ENCODE measurements at regions not wholly inside any gene's neighbourhood (a gene's known extent, or its start where the extent isn't known, plus 50 kb on each side); places are given as distances from the start of the nearest gene placed in this dataset.
"Not testable (repeated sequence)": the region's sequence is repeated elsewhere in the genome, so short reads cannot be mapped to it uniquely, and the experiment has no call there.

GRCh38 chr4:12929784-12930183 is 554.4 kb downstream of the RAB28 start:
- DNase-seq: no peak

- no peak for DNase-seq
Observed at GRCh38 chr4:12928751-12929150, 555.4 kb downstream of the RAB28 start.

DNA sequence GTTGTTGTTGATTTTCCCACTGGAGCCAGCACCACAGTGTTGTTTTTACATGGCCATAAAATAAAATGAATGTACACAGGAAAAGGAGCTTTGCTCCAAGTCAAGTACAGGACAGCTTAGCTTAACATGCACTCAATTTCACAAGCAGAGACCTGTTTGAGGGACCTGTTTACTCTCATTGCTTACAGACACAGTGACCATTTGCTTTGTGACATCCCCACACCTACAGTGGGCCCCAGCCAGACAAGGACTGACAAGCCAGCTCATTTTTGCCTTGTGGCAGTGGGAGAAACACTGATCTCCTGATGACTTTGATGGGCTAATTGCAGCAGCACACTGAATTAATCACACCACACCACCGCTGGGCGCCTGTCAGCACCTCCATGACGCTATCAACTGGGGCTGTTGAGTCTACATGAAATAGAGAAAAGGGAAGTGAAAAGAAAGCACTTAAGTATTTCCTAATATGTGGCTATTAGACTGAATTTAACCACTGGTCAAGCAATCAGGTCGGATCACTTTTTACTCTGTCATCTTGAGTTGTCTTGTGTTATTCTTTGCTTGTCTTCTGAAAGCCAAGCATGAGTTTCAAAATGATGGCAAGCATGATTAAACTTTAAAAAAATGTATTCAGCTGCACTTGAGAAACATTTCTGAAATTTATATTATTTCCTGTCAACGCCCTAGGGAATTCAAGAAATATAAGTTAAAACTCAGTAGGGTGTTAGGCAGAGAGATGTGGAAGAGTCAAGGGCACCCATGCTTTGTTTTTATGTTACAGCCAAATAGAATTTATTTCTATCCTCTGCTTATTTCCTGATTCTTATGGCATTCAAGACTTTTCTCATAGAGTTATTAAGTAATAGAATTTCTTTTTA is 557.7 kb downstream of the RAB28 start:
- DNase-seq: no peak

DNA sequence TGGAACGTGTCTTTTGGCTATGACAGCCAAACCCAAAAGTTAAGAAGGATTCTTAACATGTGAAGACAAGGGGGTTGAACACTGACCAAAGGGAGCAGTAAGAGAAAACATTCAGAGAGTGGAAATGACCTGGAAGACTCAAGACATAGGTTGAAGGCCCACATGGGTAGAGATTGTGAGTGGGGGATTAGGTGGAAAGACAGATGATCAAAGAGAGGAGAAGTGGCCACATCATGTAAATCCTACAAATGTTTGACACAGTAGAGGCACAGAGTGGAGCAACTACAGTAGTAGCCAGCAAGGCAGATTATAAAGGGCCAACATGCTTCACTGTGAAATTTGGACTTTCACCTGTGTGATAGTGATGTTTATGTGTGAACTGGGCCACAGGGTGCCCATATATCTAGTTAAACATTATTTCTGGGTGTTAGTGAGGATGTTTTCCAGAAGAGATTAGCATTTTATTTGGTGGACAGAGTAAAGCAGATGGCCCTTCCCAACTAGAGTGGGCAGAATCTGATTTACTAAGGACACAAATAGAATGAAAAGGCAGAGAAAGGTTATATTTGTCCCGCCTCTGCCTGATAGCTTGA is 559.3 kb downstream of the RAB28 start:
- no peak for DNase-seq

DNA sequence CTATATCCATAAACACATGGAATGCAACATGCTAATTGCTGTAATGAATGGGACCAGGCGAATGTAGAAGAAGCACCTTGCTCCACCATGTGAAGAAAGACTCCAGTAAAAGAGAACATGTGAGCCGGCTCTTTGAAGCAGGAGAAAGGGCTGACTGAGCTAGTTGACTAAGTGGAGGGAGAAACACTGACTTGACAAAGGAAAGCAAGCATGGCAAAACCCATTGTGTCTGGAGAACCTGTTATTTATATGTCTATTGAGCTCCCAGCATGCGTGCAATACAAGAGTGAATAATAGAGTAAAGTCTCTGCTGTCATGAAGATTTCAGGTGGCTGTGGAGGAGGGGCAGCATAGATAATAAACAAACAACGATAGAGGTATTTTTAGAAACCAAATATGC is 559.9 kb downstream of the RAB28 start:
- no peak for DNase-seq

GRCh38 chr4:12912896-12913418 is 571.2 kb downstream of the RAB28 start:
- DNase-seq: no peak

- DNase-seq: no peak
Observed at GRCh38 chr4:12911750-12912358, 572.3 kb downstream of the RAB28 start.

DNA sequence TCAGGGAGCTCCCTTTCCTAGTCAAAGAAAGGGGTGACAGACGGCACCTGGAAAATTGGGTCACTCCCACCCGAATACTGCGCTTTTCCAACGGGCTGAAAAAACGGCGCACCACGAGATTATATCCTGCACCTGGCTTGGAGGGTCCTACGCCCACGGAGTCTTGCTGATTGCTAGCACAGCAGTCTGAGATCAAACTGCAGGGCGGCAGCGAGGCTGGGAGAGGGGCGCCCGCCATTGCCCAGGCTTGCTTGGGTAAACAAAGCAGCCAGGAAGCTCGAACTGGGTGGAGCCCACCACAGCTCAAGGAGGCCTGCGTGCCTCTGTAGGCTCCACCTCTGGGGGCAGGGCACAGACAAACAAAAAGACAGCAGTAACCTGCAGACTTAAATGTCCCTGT is 580.5 kb downstream of the RAB28 start:
- DNase-seq: not testable (repeated sequence)

GRCh38 chr4:12902735-12903134 is 581.4 kb downstream of the RAB28 start:
- no peak for DNase-seq

DNA sequence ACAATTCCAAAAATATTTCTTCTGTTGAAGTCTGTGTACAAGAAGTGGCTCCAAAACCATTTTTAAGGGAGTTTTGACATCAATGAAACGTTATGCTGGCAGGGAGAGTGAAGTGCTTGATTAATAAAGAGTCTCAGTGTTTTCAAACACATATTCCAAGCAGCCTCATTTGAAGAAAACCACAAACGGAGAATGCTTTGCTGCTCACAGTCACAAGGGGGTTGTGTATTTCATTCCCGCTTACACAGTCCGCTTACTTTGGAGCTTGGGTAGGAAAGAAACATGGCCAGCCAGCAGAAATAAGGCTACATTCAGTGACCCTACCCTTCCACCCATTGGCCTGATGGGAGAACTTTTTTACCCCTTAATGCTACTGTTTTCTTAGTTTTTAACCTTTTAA is 586.2 kb downstream of the RAB28 start:
- DNase-seq: no peak

DNA sequence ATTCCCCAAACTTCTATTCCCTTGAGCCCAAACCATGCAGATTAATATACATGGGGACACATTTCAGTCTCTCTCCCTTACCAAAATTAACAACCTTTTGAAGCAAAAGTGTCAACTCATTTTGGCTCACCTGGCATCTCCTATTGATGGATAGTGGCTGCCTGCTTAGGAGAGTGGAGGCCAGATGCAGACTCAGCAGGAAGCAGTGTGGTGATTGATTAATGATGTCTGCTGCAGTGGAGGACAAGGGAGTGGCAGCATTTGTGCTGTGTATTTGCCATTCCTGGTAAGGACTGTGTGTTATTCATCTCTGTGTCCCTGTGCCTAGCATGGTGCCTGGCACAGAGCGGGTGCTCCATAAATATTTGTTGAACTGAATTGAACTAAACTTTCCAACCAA is 590.1 kb downstream of the RAB28 start:
- DNase-seq: no peak

DNA sequence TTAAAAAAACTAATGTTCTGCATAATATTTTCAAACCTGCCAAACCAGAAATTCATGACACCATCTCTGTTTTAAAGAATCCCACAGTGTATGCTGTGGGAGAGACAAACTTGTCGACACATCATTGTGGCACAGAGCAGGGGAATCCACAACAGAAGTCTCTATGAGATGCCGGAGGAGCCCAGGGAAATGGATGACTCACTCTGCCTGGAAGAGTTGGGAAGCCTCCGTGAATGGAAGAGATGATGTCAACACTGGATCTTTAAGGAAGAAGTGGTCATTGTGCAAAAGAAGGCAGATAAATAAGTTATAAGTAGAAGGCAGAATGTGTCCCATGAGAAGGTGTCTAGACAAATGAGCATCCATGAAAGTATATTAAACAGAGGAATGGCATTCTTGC is 595.1 kb downstream of the RAB28 start:
- DNase-seq: peak; percentile 22

DNA sequence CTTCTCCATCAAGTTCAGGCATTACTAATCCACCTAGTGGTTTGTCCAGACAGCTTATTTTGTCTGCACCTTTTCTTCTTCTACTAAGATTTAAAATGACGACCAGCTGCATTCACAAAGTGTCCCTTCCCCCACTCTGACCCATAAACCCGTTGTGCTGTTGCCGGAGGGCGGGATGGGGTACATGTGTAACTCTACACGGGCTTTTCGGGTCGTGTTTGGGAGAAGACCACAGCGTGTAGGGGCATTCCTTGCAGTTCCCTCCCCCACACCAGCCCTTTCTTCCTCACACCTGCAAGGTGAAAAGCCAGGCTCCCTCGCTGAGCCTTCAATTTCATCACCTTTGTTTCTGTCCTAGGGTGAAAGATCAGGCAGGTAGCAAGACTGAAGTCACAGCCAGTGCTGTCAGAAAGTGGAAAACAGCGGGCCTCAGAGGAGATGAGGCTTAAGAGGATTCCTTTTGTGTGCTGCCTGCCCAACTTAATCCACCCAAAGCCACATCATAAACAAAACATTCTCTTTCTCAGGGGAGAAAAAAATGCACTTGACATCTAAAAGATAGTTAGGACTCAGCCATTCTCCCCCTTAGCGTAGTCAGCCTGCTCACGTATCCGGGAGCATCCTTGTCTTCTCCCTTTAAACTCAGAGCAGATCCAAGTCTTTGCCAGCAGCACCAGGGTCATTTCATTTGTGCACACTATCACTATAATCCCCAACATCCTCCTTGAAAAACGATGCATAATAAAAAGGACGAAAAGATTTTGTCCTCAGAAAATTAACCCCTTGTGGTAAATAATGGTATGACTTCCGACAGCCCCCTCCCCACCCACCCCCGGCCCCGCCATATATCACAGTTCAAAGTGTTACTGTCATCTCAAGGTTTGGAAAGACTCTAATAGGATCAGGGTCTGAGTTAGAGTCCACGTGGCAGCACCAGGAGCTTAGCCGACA is 599.0 kb downstream of the RAB28 start:
- DNase-seq: no peak

DNA sequence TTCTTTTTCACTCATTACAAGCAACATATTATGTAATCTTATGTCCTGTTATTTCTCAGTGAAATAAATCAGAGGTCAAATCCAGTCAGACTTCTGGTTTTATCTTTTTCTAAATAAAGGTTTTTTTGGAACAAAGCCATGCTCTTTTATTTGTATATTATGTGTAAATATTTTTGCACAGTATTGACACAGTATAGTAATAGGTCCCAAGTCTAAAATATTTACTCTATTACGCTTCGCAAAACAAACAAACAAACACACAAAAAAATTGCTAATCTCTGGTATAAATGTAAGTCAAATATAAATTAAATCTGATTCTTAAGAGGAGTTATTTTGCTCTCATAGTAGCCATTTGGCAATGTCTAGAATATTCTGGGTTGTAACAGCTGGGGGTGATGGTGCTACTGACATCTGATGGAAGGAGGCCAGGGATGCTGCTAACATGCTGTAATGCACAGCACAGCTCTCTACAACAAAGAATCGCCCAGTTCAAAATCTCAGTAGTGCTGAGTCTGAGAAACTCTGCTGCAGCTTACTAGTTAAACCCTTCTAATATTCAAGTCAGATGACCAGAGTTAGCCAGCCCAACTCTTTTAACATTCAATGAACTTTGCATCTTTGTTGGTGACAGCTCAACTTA is 602.1 kb downstream of the RAB28 start:
- DNase-seq: no peak

DNA sequence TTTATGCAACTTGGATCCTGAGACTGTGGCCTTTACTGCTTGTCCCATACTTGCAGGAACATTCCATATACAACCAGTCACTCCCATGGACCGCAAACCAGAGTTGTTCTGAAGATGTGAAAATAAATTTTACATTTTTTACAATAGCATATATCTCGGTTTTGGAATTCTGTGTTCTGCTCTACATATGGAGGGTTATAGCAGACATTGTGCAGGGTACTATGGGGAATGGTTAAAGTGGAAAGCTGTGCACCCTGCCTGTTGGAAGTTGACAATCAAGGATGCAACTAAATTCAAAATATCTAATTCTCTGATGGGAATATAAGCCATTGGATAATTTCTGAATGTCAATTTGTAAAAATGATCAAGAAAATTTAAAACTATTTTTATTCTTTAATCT is 603.3 kb downstream of the RAB28 start:
- no peak for DNase-seq

DNA sequence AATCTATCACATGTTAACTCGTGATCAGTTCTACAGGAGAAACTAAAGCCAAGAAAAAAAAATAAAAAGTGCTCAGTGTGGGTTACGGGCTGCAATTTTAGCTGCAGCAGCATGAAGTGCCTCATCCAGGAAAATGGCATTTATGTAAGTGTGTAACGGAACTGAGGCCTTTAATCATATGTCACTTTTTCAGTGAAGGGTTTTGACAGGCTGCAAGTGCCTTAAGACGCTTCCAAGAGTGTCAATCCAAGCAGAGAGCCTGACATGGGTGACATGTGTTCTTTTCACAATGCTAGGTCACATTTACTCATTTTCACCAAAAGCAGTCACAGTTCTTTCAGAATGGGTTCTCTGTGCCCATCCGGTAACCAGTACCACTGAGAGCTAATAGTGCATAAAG is 604.6 kb downstream of the RAB28 start:
- no peak for DNase-seq

GRCh38 chr4:12875640-12876243 is 608.4 kb downstream of the RAB28 start:
- no peak for DNase-seq

DNA sequence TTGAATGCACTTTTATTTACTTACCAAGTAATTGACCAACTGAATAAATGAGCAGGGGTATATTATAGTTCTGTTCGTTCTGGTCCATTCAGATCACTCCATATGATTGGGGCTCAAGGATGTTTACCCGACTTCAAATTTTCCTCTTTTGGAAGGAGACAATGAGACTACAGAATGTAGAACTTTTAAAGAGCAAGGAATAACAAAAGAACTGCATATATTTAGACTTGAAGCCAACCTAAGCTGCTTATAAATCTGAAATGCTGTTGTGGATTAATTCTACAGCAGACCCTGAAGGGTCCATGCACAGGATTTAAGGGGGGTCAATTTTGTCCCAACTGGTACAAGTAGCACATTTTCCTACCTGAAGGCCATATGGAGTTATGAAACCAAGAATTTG is 610.8 kb downstream of the RAB28 start:
- DNase-seq: no peak

- DNase-seq: no peak
Observed at GRCh38 chr4:12861422-12861821, 622.7 kb downstream of the RAB28 start.

GRCh38 chr4:12852338-12853307 is 631.5 kb downstream of the RAB28 start:
- no peak for DNase-seq

DNA sequence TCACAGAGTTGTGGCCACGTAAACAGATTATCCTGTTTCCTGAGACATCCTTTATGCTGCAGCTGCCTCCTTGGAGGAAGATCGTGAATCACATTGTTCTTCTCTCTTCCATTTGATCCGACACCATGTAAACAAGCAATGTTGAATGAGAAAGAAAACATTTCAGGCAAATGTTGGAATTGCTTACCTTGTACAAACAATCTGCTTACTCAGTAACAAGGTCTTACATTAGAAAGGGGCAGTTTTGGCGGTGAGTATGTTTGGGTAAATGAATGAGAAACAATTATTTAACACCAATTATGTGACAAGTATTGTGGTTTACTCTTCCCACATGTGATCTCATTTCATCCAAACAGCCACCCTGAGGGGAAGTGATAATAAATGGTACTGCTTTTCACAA is 637.8 kb downstream of the RAB28 start:
- DNase-seq: no peak
